ENCODE measurements at regions not wholly inside any gene's neighbourhood (a gene's known extent, or its start where the extent isn't known, plus 50 kb on each side); places are given as distances from the start of the nearest gene placed in this dataset.
A peak's percentile ranks its signal among the peaks of the same experiment; 100 is the strongest.

DNA sequence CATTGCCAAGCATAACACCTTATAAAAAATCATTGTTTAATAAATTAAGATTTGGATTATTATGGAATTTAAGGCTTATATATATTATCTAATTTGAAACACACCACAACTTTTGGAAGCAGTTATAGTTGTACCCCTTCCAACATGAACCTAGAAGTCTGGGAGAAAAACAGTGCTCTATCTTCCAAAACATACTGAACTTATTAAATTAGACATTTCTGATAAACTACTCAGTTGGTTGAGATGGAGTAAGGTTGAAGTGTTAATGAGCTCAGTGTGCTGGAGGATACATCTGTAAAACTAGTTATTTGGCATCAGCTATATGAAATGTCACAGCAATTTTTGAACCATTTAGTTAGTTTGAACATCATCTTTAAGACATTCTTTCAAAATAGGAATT lies 227.4 kb downstream of the ALX1 start:
- no peak for DNase-seq (ENCODE audit: low read depth)

DNA sequence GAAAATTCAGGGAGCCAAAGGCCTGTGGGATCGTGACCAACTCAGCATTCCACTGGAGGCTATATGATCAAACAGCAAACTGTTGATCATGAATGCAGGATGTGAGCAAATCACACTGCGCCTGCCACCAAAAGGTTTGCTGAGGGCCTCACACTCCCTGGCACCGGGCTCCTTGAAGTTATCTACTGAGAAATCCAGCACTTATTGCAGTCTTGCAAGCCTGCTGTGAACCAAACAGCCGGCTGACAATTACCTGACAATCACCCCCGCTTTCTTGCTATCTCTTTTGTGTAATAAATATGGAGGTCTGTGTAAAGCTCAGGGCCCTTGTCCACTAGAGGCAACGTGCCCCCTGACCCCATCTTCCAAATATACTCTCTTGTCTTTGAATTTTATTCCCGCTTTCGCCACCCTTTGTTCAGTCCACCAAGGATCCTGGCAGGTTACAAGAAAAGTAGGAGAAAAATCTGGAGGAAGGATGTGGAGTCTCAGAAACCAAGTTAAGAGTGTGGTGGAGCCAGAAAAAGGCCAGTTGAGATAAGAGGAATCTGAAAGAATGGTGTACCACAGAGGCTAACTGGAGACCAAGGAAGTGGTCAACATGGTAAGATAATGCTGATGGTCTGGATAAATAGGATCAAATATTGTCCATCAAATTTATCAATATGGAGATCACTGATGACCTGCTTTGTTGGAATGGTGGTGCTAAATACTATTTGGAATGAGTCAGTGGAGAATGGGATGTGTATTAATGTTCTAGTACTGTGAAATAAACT lies 229.2 kb downstream of the ALX1 start:
- no peak for DNase-seq (ENCODE audit: low read depth)

DNA sequence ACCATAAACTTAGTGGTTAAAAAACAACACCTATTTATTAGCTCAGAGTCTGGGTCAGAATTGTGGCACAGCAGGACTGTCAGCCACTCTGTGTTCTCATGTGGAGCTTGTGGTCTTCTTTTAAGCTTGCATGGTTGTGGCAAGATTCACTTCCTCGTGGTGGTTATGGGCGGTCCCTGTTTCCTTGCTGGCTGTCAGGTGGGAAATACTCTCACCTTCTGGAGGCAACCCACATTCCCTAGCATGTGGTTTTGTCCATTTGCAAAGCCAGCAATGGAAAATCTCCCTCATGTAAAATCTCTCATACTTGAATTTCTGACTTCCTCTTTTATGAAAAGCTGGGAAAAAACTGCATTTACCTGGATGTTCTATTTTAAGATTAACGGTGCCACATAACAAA lies 229.8 kb downstream of the ALX1 start:
- no peak for DNase-seq (ENCODE audit: low read depth)

DNA sequence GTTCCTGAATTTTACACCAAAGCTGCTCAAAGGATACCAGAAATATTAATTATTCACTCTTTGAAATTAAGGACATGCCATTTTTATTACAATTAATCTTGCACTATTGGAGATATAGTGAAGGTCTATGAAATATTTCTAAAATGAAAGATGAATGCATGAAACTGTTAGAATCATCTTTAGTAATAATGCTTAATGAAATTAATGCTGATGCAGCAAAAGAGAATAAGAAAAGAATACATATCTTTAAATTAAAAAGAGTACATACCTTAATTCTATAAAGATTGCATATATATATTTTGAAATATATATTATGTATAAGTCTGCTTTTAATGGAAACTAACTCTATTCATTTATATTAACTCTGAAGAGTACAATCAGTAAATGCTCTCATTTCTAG lies 236.0 kb downstream of the ALX1 start:
- no peak for DNase-seq (ENCODE audit: low read depth)

DNA sequence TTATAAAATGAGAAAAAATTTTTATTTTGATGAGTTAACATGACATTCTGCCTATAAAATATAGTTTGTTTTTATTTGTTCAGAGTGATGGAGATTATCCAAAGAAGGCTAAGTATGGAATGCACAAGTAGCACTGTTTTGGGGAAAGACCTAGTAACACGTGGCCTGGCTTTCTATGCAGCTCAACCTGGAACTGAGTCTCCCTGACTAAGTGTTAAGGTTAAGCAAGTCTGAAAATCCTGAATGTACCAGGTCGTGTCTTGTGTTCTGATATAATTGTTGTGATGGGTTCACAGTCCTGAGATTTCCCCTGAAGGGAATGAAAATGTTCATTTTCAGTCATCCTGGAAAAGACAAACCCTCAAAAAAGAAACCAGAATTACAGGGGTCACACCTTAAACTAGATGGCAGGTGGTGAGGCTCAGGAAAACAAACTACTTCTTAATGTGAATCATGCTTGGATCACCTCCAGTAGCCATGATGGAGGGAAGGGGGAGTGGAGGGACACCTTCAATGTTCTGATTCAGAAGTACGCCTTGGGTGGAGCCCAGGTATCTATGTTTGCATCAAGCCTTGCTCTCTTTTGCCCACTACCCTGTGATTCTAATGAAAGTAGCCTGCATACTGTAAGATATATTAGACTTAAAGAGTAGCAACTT lies 236.8 kb downstream of the ALX1 start:
- no peak for DNase-seq (ENCODE audit: low read depth)

DNA sequence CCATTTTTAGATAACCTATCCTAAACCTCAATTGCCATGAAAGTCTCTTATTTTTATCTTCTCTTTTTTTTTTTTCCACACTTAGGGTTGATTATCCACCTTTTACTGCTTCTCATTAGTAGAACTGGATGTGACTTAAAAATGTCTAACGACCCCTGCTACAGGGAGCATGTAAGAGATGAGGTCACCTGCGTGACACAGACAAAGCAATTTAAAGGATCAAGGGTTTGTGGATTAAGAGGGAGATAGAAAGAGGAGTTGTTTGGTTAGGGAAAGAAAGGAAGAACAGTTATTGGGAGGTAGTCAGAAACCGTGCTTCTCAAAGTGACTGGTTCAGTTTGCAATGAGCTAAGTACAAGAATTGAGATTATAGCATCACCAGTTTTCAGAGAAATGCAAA lies 239.1 kb downstream of the ALX1 start:
- no peak for DNase-seq (ENCODE audit: low read depth)

DNA sequence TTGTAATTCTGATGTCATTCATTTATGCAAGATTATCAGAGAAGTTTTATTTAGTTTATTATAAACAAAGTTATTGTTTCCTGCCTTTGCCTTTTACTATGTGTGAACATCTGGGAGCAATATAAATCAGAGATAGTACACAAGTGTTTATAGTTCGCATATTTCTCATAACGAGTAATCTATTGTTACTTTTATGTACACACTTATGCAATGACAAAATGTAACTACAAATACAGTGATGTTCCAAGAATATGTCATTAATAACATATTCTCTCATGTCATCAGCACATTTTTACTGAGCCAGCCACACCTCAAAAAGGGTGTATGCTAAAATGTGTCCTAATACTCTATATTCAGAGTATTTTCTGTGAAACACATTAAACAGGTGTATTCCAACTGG lies 243.2 kb downstream of the ALX1 start:
- no peak for DNase-seq (ENCODE audit: low read depth)

DNA sequence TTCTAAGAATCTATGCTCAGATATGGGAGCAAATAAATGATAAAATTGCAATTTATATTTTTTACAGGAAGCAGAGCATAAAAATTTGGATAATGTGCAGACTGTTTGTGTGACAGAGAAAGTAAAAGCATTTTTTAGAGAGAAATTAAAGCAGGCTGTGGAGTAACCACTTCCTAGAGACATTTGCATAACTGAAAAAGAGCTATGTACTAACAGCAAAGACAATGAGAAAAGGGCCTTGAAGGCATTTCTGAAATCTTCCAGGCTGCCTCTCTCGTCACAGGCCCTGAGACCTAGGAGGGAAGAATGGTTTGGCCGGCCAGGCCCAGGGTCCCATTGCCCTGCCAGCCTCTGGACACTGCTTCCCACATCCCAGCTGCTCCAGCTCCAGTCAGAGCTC lies 247.2 kb downstream of the ALX1 start:
- DNase-seq (ENCODE audit: low read depth), result no peak

DNA sequence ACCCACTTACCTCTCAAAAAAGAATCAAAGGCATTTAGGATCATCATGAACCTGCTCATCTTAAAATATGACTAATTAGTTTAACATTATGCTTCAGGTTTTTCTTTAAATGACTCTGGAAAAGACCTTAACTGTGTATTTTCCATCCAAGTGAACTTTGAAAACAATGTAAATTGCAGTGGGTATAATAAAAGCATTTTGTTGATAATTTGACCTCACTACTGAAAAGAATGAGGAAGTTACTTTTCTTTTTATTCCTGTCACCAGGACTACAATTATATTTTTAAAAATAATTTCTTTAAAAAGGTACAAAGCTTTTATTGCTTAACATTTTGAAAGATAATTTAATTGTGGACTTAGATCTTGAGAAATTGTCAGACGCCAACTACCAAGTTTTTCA lies 249.9 kb downstream of the ALX1 start:
- DNase-seq (ENCODE audit: low read depth), result no peak

DNA sequence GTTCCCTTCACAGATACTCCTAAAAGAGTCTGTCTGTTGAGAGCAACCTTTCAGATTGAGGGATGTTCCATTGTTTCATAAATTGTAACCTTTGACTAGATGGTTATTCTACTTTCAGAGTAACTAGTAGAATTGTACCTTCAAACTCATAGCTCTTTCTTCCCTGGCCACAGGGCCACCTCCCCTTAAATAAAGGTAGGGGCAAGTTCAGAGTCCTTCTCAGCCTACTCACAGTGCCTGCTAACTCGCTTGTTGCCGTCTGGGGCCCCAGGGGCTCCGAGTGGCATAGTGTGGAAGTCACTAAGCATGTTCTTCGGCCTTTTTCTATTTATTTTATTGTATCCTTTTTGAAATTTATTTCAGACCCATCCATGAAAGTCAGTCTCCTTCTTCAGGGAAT lies 250.4 kb downstream of the ALX1 start:
- DNase-seq (ENCODE audit: low read depth), result no peak

DNA sequence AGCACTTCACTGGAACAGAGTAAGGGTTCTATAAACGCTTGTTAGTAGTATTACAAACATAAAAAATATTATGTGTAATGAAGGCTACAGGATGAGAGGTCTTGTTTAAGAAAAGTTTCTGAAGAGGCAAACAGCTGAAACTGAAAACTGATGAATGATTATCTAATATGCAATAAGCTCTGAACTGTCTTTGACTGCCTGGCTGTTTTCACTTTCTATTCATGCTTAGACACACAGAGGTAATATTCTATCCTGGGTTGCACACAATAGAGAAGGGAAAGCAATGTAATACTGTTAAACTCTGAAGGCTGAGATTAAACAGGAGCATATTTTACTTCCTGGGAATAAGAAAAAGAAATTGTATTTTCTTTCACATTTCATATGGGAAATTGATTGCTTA lies 251.3 kb downstream of the ALX1 start:
- no peak for DNase-seq (ENCODE audit: low read depth)

DNA sequence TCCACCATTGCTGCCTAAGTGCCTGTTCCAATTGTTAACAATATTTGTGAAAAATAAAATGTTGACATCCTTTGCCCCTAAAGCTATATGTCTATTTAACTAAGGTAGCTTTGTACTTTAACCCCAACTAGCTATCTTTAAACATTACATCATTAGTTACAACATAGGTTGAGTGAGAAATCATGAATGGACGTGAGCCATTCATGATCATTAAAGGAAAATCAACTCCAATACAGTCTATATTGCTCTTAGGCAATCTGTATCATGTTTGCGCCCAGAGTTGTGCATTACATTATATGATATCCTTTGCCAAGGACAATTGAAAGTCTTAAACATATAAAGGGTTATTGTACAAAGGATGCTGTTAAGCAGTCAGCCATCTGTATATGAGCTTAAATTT lies 269.6 kb downstream of the ALX1 start:
- DNase-seq (ENCODE audit: low read depth), result no peak

DNA sequence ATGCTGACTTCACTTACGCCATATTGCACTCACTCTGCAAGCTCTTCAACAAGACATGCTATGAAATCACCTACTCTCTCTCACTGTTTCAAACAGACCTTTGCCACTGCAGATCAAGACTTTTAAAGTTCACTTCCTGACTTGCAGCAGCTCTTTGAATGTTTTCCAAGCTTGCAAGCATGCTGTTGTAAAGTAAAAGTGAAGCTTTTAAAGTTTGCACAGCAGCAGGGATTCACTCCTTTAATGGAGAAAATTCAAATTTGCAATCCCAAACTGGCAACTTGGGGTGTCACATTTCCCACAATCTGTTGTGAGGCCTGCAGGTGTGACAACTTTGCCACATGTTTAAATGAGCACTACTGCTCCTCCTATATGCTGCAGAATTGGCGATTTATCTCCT lies 270.9 kb downstream of the ALX1 start:
- DNase-seq (ENCODE audit: low read depth), result no peak

DNA sequence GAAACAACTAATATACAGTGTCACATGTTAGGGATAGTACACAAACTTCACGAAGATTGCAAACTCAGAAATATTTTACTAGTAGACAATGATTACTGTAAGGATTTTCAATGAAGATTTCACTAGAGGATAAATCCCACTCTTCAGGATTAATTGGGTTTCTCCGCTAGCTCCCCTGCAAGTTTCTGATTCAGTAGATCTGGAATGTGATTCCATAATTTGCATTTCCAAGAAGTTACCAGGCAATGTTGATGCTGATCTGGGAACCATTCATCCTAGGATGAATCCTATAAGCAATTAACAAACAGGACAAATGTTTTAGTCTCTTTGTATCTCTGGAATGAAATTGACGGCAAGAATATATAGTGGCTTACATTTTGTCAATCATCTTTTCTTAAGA lies 272.4 kb downstream of the ALX1 start:
- no peak for DNase-seq (ENCODE audit: low read depth)

DNA sequence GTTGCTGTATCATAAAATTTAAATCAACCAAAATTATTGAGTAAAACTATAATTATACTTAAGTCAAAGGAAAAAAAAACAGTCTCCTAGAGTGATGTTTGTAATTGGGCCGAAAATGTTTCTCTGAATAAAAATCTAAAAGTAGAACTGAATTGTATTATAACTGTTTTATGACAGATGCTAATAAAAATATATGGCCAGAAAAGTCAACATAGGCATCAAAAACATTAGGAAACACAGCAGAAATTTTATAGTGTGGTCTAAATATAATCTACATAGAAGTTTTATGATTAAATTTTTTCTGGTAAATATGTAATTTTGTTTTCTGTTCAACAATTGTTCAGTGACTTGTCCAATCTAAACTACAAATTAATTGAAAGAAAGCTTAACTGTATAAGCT lies 277.8 kb downstream of the ALX1 start:
- no peak for DNase-seq (ENCODE audit: low read depth)

DNA sequence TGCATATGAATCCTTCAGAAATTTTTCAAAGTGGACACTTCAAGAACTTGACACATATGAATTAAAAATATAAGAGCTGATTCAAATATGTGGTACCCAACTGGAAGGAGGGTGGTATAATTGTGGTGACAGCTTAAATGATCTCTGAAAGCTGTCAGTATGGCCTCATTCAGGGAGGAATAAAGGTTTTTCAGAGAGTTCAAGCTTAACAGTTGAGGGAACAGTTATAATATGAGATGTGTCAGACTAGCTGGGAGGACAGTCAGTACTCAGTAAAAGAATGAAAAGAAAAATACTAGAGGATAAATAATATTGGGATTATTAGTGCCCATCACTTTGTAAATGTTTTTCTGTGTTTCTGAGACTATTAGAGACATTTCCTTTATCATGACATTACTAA lies 277.5 kb downstream of the RASSF9 start:
- no peak for DNase-seq (ENCODE audit: low read depth)

DNA sequence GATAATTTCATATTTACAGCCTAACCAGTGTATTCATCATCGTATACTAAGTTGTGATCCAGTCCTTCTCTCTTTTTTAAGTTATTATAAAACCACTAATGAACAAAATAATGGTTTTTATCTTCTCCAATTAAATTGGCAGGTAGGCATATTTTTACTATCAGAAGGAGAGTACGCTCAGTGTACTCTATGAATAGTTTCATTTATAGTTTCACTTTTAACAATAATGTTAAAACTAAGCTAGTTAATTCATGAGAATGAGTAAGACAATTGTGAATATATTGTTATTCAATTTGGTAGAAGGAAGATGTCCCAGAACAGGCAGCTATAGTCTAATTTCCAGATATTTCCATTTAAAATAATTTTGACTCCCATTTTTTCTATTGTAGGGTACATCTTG lies 277.1 kb downstream of the RASSF9 start:
- DNase-seq (ENCODE audit: low read depth), result no peak

DNA sequence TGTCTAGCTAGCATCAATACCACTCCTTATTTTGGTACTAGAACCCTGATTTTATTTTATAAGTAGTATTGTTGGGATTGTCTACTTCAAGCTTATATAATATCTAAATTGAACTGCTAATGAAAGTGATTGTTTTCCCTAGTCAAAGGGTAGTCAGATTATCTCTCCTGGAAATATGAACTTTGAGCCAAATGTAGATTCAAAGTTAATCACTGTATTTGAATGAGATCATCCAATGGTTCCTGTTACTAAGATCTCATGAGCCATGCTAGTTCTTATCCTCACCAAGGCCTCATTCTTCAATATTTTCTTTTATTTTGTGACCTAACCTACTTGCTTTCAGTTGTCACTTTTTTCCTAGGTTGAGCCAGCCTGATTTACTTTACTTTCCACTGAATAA lies 276.7 kb downstream of the RASSF9 start:
- no peak for DNase-seq (ENCODE audit: low read depth)

DNA sequence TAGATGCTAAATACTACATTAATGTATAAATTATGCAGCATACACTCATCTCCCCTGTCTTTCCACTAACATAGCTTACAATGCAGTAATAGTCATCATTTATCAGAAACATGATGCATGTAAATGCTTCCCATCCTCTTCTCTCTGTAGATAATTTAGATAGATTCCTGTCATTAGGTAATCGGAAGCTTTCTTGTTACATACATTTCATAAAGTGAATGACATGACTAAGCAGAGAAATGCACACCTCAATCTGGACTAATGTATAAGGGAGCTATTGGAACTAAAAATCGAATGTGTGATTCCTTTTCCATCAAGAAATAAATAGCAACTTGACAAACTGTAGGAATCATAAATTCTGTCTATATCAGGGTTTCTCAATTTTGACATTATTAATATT lies 273.4 kb downstream of the RASSF9 start:
- no peak for DNase-seq (ENCODE audit: low read depth)

DNA sequence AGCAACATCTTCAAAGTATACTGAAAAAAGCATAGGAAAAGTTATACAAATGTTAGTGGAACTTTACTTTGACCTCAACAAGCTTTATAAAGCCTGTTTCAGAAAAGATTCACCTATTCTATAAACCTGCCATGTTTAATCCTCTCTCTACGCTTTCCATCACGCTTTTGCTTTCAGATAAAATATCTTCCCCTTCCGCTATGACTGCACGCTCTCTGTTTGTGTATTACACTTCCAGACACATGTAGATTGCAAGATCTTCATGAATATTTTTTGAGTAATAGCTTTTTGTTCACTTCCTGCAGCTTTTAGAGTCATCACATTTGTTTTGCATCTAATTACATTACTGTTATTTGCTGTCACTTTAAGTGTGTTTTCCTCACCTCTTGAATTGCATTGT lies 271.4 kb downstream of the RASSF9 start:
- no peak for DNase-seq (ENCODE audit: low read depth)

DNA sequence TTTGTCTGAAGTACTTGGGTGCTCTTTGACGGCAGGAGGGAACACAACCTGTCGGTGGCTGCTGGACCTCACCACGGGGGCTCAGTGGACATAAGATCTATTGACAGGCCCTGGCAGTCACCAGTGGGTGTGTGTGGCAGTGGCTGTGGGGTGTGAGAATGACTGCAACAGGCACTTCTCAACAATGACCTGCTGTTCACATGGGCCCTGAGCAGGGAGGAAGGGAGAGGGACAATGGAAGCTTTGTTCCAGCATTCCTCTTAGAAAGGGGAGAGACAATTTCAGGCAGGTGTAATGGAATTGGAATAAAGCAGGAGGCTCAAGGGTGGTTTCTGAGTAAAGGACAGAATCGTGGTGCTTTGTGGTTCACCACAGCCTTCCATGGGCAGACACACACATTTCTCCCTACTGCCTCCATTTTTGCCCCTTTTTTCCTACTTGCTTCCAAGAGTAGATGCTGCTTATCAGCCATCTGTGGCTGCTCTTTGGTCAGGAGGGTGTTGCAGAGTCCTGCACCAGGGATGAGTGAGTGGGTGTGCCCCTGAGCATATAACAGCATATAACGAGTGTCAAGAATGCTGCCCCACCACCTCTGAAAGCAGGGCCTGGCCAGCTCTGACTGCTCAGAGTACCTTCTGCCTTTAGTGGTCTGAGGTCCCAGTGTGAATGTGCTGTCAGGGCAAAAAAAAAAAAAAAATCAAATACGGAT lies 267.7 kb downstream of the RASSF9 start:
- peak; percentile 1 for DNase-seq (ENCODE audit: low read depth)

DNA sequence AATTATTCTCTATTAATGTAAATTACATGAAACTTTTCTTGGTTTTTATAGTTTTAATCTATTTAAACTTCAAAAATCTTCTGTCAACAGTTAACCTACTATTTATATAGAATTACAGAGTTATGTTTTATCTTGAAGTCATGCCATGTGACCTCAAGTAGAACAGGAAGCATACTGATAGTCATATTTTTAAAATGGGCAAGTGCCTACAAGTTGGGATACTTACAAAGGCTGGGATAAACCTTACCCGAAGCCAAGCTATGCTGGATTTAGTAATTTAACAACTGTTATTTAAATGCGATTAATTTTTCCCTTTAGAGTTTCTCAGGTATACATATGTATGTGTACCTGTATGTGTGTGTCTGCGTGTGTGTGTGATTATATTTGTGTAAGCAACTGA lies 266.9 kb downstream of the RASSF9 start:
- no peak for DNase-seq (ENCODE audit: low read depth)

DNA sequence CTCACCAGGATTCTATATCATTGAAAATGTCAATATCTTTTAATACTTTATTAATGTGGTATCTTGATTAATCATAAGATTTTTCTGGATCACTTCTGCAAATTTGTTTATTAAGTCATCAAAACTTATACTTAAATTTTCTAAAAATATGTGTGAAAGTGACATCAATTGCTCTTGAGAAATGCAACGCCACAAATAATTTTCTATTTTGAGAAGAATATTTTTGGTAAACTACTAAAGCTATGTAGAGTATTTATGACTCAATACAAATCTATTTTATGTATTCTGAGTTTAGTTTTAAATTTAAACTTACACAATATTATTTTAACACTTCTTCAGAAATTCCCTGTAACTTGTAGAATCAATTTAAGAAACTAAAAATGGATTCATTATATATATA lies 263.3 kb downstream of the RASSF9 start:
- no peak for DNase-seq (ENCODE audit: low read depth)

All from LHCN-M2 (cell line).